ENCODE measurements at regions not wholly inside any gene's neighbourhood (a gene's known extent, or its start where the extent isn't known, plus 50 kb on each side); places are given as distances from the start of the nearest gene placed in this dataset.

GRCh38 chrX:131915488-131915887, 107.6 kb upstream of the STK26 start:
- no peak for TF ChIP-seq CTCF (IDR thresholded peaks at IDR 0.05 in 2 of 3, conservative IDR thresholded peaks at IDR 0.05 in 1 of 3; ENCODE audit: borderline replicate concordance in 1 of 3, insufficient read depth in 1 of 3, low read depth in 2 of 3, low read length in 2 of 3)
- no peak for TF ChIP-seq CEBPB (IDR thresholded peaks at IDR 0.05; ENCODE audit: low read depth)
- no peak for TF ChIP-seq POLR2AphosphoS5 (IDR thresholded peaks at IDR 0.05; ENCODE audit: low read depth, low read length)
- no peak for TF ChIP-seq EZH2 (IDR thresholded peaks at IDR 0.05)
- no peak for TF ChIP-seq YY1 (IDR thresholded peaks at IDR 0.05; ENCODE audit: extremely low read depth, insufficient replicate concordance, low read depth, low read length)
- TF ChIP-seq SIN3A (IDR thresholded peaks at IDR 0.05; ENCODE audit: low read depth), result no peak
- TF ChIP-seq ELF1 (IDR thresholded peaks at IDR 0.05; ENCODE audit: borderline replicate concordance, low read depth), result no peak
- no peak for TF ChIP-seq POLR2A (IDR thresholded peaks at IDR 0.05; ENCODE audit: borderline replicate concordance, extremely low read depth, insufficient read depth, insufficient read length)
- no peak for TF ChIP-seq EGR1 (IDR thresholded peaks at IDR 0.05; ENCODE audit: low read depth)
- TF ChIP-seq MAX (IDR thresholded peaks at IDR 0.05), result no peak
